NCI-H187 (cell line): ENCODE measurements at regions not wholly inside any gene's neighbourhood (a gene's known extent, or its start where the extent isn't known, plus 50 kb on each side); places are given as distances from the start of the nearest gene placed in this dataset.

ENCODE experiments used
- DNase-seq, 2 experiments: peaks; one replicate each; lab custom pipeline; 2025; lab: John Stamatoyannopoulos, UW

DNA sequence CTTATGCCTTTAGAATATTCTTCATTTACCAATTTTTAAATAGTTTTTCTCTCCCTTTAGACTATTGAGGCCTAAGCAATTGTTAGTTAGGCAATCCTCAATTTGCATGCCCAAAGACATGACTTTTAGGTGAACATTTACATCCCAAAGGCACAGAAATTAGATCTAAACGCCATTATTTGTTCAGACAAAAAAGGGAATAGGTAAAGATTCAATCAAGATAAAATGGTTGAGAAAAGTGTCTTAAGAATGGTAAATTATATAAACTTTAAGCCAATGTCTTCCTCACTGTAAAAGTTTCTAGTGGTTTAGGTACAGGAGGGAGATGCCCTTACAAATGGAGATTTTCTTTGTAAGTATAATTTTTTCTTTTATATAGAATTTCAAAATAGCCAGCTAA is 50.2 kb upstream of the MME start:
- DNase-seq: no peak

DNA sequence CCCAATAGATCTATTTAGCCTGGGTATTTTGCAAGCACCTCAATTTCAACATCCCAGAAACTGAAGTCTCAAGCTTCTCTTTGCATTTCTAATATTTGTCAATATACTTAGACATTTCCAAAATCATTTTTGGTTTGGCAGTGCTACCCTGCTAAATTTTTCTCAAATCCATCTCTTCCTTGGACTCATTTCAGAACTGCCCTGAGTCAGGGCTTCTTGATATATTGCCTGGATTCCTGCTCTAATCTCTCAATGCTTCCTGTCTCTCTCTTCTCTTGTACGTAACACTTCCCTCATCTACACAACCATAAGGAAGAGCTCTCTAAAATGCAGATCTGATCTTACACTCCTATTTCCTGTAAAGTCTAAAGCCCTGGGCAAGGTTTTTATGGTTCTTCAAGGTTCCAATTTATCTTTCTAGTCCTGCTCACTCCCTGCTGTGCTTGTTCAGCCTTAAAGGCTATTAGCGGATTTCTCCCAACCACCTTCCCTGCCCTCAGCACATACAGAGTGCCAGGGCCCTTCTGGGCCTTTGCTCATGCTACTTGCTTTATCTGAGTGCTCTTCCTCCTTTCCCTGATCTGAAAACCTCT is 53.0 kb upstream of the MME start:
- DNase-seq: no peak

- no peak for DNase-seq
Observed at GRCh38 chr3:155024006-155024638, 56.0 kb upstream of the MME start.

DNA sequence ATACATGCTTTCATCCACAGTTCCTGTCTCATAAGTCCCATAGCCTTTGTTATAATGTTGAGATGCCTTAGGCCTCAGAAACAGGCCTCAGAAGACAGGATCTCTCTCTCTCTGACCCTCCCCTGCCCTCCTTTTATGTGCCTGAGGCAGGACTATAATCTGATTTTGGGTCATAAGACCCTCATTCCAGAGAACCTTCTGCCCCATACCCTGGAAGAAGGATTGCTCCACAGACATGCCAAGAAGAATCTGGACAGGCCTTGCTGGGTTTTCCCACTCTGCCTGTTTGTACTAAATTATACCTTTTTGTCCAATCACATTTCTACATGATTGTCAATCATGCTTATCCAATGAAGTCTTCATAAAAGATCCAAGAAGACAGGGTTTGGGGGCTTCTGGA is 57.2 kb upstream of the MME start:
- DNase-seq: no peak

DNA sequence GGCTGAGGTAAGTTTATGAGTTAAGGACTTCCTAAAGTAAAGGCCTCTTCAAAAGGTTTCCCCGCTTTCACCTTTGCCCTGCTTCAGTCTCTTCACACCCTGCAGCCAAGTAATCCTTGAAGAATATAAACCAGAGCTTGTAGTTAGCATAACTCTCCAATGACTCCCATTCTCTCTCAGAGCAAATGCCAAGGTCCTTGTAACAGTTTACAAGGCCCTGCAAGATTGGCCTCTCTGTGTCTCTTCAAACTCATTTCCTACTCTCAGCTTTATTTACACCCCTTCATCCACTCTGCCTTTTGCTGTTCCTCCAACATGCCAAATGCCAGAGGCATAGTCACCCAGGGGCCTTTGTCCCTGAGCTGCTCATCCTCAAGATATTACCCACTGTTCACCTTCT is 60.5 kb upstream of the MME start:
- no peak for DNase-seq

DNA sequence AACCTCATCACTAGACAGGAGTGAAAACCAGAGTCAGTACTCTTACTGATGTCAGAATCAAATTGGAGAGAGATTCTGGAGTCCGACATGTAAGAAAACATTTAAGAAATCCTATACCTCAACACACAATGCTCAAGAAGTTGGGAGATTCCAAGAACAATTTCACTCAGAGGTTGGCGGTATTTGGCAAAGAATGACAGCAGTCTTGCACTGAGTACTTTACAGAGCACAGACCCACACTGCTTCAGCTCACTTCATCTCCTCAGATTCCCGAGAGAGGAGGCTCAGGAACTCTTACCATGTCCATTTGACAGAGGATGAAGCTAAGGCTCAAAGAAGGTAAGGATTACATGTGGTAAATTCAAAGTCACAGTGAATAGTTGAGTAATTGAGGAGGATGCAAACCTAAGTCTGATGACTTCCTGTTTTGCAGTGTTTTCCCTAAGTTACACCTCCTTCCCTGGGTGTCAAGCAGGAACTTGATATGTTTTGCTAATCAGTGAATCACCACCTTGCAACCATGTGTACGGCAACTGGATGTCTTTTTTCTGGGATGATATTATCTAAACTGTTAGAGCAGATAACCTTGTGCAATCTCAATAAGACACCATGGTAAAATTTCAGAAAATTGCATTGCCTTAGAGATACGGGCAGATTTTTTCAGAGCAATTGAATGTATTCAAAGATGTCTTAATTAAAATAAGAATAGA is 61.3 kb upstream of the MME start:
- DNase-seq: no peak

DNA sequence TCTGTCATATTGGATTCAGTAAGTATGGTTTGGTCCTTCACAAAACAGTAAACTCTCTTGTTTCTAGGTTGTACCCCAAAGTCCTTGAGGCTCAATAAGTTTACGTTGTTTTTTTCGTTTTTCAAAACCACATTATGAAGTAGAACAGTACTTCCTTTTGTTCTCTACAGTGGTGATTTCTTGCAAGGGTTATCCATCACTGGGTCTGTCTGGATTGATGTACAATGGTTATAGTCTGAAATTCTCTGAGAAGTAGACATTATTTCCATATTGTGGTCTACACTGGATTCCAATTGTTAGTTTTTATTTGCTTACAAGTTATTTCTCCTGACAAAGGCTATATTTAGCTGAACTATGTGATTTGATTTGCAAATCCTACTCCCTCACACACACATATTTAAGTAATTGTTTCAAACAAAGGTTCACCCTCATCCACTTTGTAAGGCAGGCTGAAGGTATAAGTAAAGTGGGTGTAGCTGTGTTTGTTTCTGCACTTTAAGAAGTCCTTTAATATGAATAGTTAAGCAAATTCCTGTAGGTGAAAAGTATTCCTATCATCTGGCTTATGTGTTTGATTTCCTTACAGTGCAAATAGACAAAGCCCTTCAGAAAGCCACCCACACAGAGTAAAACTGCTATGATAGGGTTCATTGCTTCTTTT is 64.2 kb upstream of the MME start:
- DNase-seq: no peak

DNA sequence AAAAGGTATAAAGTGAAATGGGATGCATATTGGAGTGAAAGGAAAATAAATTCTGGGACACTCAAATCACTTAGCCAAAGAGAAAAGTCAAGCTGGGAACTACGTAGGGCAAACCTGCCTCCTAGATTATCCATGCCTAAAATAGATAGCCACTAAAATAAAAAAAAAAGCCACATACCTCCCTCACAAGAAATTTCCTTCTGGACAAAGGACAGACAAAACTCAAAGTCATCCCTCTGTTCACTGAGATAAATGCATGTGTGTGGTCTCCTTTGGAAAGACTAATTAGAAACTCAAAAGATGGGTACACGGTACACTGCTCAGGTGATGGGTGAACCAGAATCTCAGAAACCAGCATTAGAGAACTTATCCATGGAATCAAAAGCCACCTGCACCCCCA is 65.2 kb upstream of the MME start:
- DNase-seq: no peak

GRCh38 chr3:155013427-155013826 is 66.7 kb upstream of the MME start:
- no peak for DNase-seq

- DNase-seq: no peak
Observed at GRCh38 chr3:155012584-155012983, 67.5 kb upstream of the MME start.

- no peak for DNase-seq
Observed at GRCh38 chr3:155010416-155010815, 69.7 kb upstream of the MME start.

DNA sequence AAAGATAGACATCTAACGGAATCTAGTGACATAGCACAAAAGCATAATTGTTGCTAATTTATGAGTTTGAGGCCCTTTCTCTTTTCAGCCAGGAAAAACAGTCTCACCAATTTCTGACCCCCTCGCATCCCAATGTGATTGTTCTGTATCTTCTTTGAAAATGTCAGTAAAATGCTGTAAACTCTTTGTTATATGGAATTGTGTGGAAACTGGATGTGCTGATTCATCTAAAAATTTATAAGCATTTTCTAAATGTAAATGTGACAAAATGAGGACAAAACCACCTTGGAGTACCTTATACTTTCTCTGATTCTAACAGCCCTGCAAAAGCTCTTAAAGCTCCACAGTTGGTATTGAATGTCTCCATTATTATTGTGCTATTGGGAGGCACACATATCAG is 70.9 kb upstream of the MME start:
- DNase-seq: no peak

GRCh38 chr3:155007729-155008128 is 72.4 kb upstream of the MME start:
- no peak for DNase-seq

- DNase-seq: no peak
Observed at GRCh38 chr3:155001289-155002010, 78.7 kb upstream of the MME start.

GRCh38 chr3:154992655-154993054 is 87.5 kb upstream of the MME start:
- DNase-seq: no peak

DNA sequence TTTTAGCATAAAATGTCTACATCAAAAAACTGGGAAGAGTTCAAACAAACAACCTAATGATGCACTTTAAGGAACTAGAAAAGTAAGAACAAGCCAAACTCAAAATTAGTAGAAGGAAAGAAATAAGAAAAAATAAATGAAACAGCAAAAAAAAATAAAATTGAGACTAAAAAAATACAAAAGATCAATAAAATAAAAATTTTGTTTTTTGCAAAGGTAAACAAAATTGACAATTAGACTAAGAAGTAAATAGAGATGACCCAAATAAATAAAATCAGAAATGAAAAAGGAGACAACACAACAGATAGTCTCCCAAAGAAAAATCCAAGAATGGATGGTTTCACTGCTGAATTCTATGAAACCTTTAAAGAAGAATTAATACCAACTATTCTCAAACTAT is 89.6 kb upstream of the MME start:
- no peak for DNase-seq

GRCh38 chr3:154987846-154988245 is 92.3 kb upstream of the MME start:
- DNase-seq: no peak

GRCh38 chr3:154981664-154982063 is 98.5 kb upstream of the MME start:
- DNase-seq: no peak

DNA sequence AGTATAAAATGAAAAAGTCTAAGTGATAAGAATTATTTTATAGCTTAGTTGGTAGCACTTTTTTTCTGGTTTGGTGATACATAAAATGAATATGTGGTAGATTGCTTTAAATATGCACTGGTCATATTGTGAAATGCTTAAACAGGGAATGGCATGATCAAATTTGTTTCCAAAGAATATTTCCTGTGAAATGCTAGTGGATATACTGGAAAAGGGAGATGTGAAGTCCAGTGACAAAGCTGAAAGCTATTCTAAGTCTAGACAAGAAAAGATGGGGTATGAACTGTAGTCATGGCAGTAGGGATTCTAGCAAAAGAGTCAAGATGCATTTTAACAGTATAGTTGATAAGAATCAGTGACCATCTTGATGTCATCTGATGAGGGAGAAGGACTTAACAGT is 98.9 kb upstream of the MME start:
- DNase-seq: no peak

GRCh38 chr3:154979331-154979730 is 100.8 kb upstream of the MME start:
- DNase-seq: no peak

GRCh38 chr3:154977666-154978065 is 102.5 kb upstream of the MME start:
- DNase-seq: no peak
